A549 (cell line): ENCODE measurements at regions not wholly inside any gene's neighbourhood (a gene's known extent, or its start where the extent isn't known, plus 50 kb on each side); places are given as distances from the start of the nearest gene placed in this dataset.

ENCODE experiments used
- ATAC-seq, 2 experiments: fragments of 200-7000 bp in 1 of 2; fragments of >200 bp in 1 of 2; cut with Nextera tagmentation in 1 of 2; cut with Tn5 transposase in 1 of 2; 3 replicates each; pipeline versions ENCODE4 v1.8.0 to v1.9.1; 2018 to 2020; ENCODE audit warnings: mild to moderate bottlenecking in 1 of 2, moderate library complexity in 1 of 2
- CTCF ChIA-PET: fragments of 300-600 bp; sonication (Branson Sonifier 250); formaldehyde crosslinking; extraction: SDS; loops from one replicate; lab custom pipeline; 2021; ENCODE audit warnings: antibody characterized with exemption, inconsistent platforms; lab: Yijun Ruan, JAX
- POLR2A ChIA-PET: fragments of 350-600 bp; formaldehyde crosslinking; extraction: SDS; loops from one replicate; lab custom pipeline; 2021; ENCODE audit warnings: antibody characterized with exemption, inconsistent platforms; lab: Yijun Ruan, JAX
- DNase-seq, 2 experiments: peaks; one replicate each; pipeline versions ENCODE4 v3.0.0 to v3.0.0-alpha.2; 2011 to 2016; ENCODE audit warnings: low read depth in 1 of 2, low spot score in 1 of 2
- FAIRE-seq: peaks from 2 replicates; lab custom pipeline; 2011; peaks lifted over from hg19 to GRCh38; lab: Jason Lieb, UNC
- H3K27ac ChIP-seq, 2 experiments: fragments of >200 bp; sonication (Bioruptor Twin); formaldehyde crosslinking; 3 replicates each; pipeline ENCODE4 v1.5.1; 2016 to 2017
- H3K4me1 ChIP-seq: fragments of >200 bp; sonication (Bioruptor Twin); formaldehyde crosslinking; 3 replicates; pipeline ENCODE4 v1.6.1; 2016
- H3K4me2 ChIP-seq: fragments of >200 bp; sonication (Bioruptor Twin); formaldehyde crosslinking; 3 replicates; pipeline ENCODE4 v1.6.1; 2016
- H3K4me3 ChIP-seq: fragments of >200 bp; sonication (Bioruptor Twin); formaldehyde crosslinking; 3 replicates; pipeline ENCODE4 v1.5.1; 2016
- H3K9me3 ChIP-seq: fragments of >200 bp; sonication (Bioruptor Twin); formaldehyde crosslinking; 3 replicates; pipeline ENCODE4 v1.6.1; 2016
- CEBPB ChIP-seq, 2 experiments: fragments of >200 bp in 1 of 2; sonication (Bioruptor Twin) in 1 of 2; formaldehyde crosslinking in 1 of 2; IDR thresholded peaks; 2 replicates each; pipeline ENCODE4 v1.6.1; 2012 to 2016
- CHD4 ChIP-seq: fragments of 200-600 bp; sonication (generic); IDR thresholded peaks from 2 replicates; pipeline ENCODE4 v1.6.1; 2016; ENCODE audit warnings: antibody characterized with exemption, mild to moderate bottlenecking, borderline replicate concordance
- FOSB ChIP-seq: fragments of 250-450 bp; sonication (Bioruptor Pico); IDR thresholded peaks from 2 replicates; pipeline ENCODE4 v1.5.0; 2020; ENCODE audit warnings: mild to moderate bottlenecking, moderate library complexity
- HEYL ChIP-seq: fragments of 250-450 bp; sonication (Bioruptor Pico); IDR thresholded peaks from 2 replicates; pipeline ENCODE4 v1.8.0; 2021; ENCODE audit warnings: mild to moderate bottlenecking, moderate library complexity
- JUNB ChIP-seq: fragments of >200 bp; sonication (Bioruptor Twin); formaldehyde crosslinking; IDR thresholded peaks from 2 replicates; pipeline ENCODE4 v1.6.1; 2016
- KDM1A ChIP-seq: fragments of 200-600 bp; sonication (generic); IDR thresholded peaks from 2 replicates; pipeline ENCODE4 v1.6.1; 2016; ENCODE audit warnings: low read depth, mild to moderate bottlenecking
- MAFK ChIP-seq: fragments of 450-650 bp; IDR thresholded peaks from 2 replicates; pipeline ENCODE4 v1.6.1; 2014; ENCODE audit not compliant: partially characterized antibody
- PHF8 ChIP-seq: fragments of 200-600 bp; sonication (generic); IDR thresholded peaks from 2 replicates; pipeline ENCODE4 v1.6.1; 2016; ENCODE audit warnings: low read depth, mild to moderate bottlenecking, antibody characterized with exemption, moderate library complexity, borderline replicate concordance
- RAD21 ChIP-seq, 2 experiments: fragments of >200 bp in 1 of 2; sonication (Bioruptor Twin) in 1 of 2; formaldehyde crosslinking in 1 of 2; IDR thresholded peaks in 1 of 2; conservative IDR thresholded peaks in 1 of 2; 2 replicates in 1 of 2; 3 replicates in 1 of 2; pipeline ENCODE4 v1.6.1; 2012 to 2018; ENCODE audit warnings: inconsistent platforms in 1 of 2
- RARB ChIP-seq: fragments of 250-450 bp; sonication (Bioruptor Pico); IDR thresholded peaks from 2 replicates; pipeline ENCODE4 v1.8.0; 2021; ENCODE audit warnings: mild to moderate bottlenecking, moderate library complexity
- RCOR1 ChIP-seq: fragments of 150-350 bp; IDR thresholded peaks from 2 replicates; pipeline ENCODE4 v1.6.1; 2014; ENCODE audit warnings: antibody characterized with exemption, low read length, low read depth
- RFX5 ChIP-seq: fragments of 450-650 bp; IDR thresholded peaks from 2 replicates; pipeline ENCODE4 v1.7.1; 2014; ENCODE audit warnings: antibody characterized with exemption, mild to moderate bottlenecking, moderate library complexity
- RNF2 ChIP-seq: fragments of 200-600 bp; sonication (generic); IDR thresholded peaks from 2 replicates; pipeline ENCODE4 v1.6.1; 2016; ENCODE audit warnings: low read depth, mild to moderate bottlenecking, antibody characterized with exemption, moderate library complexity, borderline replicate concordance
- ZNF302 ChIP-seq: fragments of 250-450 bp; sonication (Bioruptor Pico); IDR thresholded peaks from 2 replicates; pipeline ENCODE4 v1.9.0; 2021; ENCODE audit warnings: inconsistent platforms, mild to moderate bottlenecking, moderate library complexity
- ZSCAN20 ChIP-seq: fragments of 250-450 bp; sonication (Bioruptor Pico); IDR thresholded peaks from 2 replicates; pipeline ENCODE4 v1.8.0; 2022; ENCODE audit warnings: mild to moderate bottlenecking, moderate library complexity
- WGBS: methylation state at CpG from one replicate; pipeline ENCODE4 v1.1.6; 2017; ENCODE audit errors: missing lambda C conversion rate; 5-methylcytosine and 5-hydroxymethylcytosine counted together
- TF ChIP-seq, protein P1 (sequence below): fragments of >200 bp; sonication (Bioruptor Twin); formaldehyde crosslinking; IDR thresholded peaks from 3 replicates; pipeline ENCODE4 v1.5.1; 2016
- TF ChIP-seq, protein P2 (sequence below): fragments of >200 bp; sonication (Bioruptor Twin); formaldehyde crosslinking; IDR thresholded peaks from 3 replicates; pipeline ENCODE4 v1.6.1; 2016
- TF ChIP-seq, protein P3 (sequence below): fragments of 200-600 bp; sonication (generic); IDR thresholded peaks from 2 replicates; pipeline ENCODE4 v1.6.1; 2016; ENCODE audit warnings: antibody characterized with exemption, mild to moderate bottlenecking, moderate library complexity
- TF ChIP-seq, protein P4 (sequence below): fragments of 250-450 bp; sonication (Bioruptor Pico); IDR thresholded peaks from 2 replicates; pipeline ENCODE4 v1.5.0; 2020; ENCODE audit warnings: low read depth, mild to moderate bottlenecking, moderate library complexity
- TF ChIP-seq, protein P5 (sequence below): IDR thresholded peaks from 2 replicates; pipeline ENCODE4 v1.6.1; 2012
- TF ChIP-seq, protein P6 (sequence below): fragments of >200 bp; sonication (Bioruptor Twin); formaldehyde crosslinking; IDR thresholded peaks from 2 replicates; pipeline ENCODE4 v1.6.1; 2016

DNA sequence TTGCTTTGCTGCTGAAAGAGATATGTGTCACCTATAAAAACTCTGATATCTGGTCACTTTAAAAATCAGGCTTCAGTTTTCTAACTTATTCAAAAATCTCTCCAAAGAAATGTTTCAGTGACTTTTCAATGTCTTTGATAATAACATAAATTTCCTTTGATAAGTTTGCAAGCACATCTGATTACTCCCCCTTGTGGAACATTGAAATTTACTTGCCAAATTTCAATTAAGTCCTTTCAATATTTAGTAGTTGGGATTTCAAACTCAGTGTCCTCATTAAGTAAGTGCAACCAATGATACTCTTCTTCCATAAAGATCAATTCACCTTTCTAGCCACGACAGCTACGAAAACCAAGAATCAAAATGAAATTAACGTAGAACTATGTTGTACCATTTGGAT is 151.3 kb upstream of the FAM47C start:
- TF ChIP-seq, protein P1, sequence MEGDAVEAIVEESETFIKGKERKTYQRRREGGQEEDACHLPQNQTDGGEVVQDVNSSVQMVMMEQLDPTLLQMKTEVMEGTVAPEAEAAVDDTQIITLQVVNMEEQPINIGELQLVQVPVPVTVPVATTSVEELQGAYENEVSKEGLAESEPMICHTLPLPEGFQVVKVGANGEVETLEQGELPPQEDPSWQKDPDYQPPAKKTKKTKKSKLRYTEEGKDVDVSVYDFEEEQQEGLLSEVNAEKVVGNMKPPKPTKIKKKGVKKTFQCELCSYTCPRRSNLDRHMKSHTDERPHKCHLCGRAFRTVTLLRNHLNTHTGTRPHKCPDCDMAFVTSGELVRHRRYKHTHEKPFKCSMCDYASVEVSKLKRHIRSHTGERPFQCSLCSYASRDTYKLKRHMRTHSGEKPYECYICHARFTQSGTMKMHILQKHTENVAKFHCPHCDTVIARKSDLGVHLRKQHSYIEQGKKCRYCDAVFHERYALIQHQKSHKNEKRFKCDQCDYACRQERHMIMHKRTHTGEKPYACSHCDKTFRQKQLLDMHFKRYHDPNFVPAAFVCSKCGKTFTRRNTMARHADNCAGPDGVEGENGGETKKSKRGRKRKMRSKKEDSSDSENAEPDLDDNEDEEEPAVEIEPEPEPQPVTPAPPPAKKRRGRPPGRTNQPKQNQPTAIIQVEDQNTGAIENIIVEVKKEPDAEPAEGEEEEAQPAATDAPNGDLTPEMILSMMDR: peak; percentile 9; the same call in 1 of the 3 replicates
- TF ChIP-seq RARB (no peak), PHF8 (no peak), FOSB (CRISPR knock-in tag) (no peak), RAD21 (conservative IDR thresholded peaks at IDR 0.05 in 1 of 2, IDR thresholded peaks at IDR 0.05 in 1 of 2) (0 out of 5 replicates have a peak, but pooled peaks of 1 of the 2 experiments have one; percentile 3), RNF2 (no peak), ZNF302 (no peak), KDM1A (no peak), MAFK (no peak), RCOR1 (no peak), RFX5 (no peak), CEBPB (IDR thresholded peaks at IDR 0.05) (no peak)
- TF ChIP-seq, protein P2, sequence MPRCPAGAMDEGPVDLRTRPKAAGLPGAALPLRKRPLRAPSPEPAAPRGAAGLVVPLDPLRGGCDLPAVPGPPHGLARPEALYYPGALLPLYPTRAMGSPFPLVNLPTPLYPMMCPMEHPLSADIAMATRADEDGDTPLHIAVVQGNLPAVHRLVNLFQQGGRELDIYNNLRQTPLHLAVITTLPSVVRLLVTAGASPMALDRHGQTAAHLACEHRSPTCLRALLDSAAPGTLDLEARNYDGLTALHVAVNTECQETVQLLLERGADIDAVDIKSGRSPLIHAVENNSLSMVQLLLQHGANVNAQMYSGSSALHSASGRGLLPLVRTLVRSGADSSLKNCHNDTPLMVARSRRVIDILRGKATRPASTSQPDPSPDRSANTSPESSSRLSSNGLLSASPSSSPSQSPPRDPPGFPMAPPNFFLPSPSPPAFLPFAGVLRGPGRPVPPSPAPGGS: no peak
- TF ChIP-seq, protein P3, sequence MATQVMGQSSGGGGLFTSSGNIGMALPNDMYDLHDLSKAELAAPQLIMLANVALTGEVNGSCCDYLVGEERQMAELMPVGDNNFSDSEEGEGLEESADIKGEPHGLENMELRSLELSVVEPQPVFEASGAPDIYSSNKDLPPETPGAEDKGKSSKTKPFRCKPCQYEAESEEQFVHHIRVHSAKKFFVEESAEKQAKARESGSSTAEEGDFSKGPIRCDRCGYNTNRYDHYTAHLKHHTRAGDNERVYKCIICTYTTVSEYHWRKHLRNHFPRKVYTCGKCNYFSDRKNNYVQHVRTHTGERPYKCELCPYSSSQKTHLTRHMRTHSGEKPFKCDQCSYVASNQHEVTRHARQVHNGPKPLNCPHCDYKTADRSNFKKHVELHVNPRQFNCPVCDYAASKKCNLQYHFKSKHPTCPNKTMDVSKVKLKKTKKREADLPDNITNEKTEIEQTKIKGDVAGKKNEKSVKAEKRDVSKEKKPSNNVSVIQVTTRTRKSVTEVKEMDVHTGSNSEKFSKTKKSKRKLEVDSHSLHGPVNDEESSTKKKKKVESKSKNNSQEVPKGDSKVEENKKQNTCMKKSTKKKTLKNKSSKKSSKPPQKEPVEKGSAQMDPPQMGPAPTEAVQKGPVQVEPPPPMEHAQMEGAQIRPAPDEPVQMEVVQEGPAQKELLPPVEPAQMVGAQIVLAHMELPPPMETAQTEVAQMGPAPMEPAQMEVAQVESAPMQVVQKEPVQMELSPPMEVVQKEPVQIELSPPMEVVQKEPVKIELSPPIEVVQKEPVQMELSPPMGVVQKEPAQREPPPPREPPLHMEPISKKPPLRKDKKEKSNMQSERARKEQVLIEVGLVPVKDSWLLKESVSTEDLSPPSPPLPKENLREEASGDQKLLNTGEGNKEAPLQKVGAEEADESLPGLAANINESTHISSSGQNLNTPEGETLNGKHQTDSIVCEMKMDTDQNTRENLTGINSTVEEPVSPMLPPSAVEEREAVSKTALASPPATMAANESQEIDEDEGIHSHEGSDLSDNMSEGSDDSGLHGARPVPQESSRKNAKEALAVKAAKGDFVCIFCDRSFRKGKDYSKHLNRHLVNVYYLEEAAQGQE: no peak
- Histone ChIP-seq H3K4me3 (no peak overlapping the region), H3K9me3 (no peaks in the 10 kb centered on the region), H3K4me1 (no peaks in the 10 kb centered on the region), H3K27ac (no peak overlapping the region), H3K4me2 (no peak overlapping the region)
- DNase-seq: peak in 1 of 2 experiments; percentile 4
- WGBS: 7% methylated on average over 3 of the region's 3 CpGs
- CTCF ChIA-PET: no interaction called here
- POLR2A ChIA-PET: no interaction called here
- FAIRE-seq: peak; percentile 59
- ATAC-seq: no peak

DNA sequence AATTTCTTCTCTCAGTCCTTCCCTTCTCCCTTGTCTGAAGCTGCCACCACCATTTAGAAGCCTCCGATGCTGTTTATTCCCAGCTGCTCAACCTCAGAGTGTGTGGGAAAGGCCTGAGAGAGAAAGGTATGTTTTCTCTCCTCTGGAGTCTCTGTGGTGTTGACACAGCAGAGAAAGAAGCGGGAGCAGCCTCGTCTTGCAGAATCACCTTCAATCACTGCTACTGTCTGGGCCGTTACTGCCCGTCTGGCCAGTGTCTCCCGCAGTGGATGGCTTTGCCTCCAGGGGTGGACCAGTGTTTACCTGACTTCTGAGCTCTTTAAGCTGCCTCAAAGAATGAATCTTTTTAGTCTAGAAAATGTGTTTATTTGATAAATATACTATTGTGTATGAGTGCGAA is 148.9 kb upstream of the FAM47C start:
- CTCF ChIA-PET: no interaction called here
- WGBS: 41% methylated on average over 7 of the region's 7 CpGs
- TF ChIP-seq FOSB (CRISPR knock-in tag) (no peak), ZSCAN20 (CRISPR knock-in tag) (no peak), KDM1A (no peak), RCOR1 (no peak)
- TF ChIP-seq, all 56 proteins: peak for 0
- DNase-seq (no peak), FAIRE-seq (no peak), ATAC-seq (no peak)
- H3K9me3 ChIP-seq: no peaks in the 10 kb centered on the region
- no peak overlapping the region for H3K27ac ChIP-seq
- H3K4me3 ChIP-seq: no peak overlapping the region
- H3K4me2 ChIP-seq: no peak overlapping the region
- POLR2A ChIA-PET: no interaction called here
- no peaks in the 10 kb centered on the region for H3K4me1 ChIP-seq

DNA sequence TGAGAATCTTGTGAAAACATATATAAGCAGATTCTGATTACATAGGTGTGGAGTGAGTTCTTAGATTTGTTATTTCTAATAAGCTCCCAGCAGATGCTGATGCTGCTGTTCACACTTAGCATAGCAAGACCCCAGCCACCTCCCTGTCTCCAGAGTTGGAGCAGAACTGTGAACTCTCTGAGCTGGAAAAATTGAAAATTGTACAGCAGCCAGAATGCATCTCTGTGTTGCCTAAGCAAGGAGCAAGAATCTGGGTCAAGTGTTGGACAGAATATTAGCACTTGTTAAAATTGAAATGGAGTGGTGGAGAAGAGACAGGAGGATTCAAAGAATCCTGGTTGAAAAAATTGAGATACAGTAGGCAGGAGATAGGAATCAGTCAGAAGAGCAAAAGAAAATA is 146.6 kb upstream of the FAM47C start:
- FAIRE-seq: no peak
- no peak overlapping the region for H3K27ac ChIP-seq
- TF ChIP-seq CHD4 (no peak), FOSB (CRISPR knock-in tag) (no peak), HEYL (CRISPR knock-in tag) (no peak), JUNB (no peak)
- TF ChIP-seq, protein P4, sequence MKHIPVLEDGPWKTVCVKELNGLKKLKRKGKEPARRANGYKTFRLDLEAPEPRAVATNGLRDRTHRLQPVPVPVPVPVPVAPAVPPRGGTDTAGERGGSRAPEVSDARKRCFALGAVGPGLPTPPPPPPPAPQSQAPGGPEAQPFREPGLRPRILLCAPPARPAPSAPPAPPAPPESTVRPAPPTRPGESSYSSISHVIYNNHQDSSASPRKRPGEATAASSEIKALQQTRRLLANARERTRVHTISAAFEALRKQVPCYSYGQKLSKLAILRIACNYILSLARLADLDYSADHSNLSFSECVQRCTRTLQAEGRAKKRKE (CRISPR knock-in tag): no peak
- TF ChIP-seq, protein P3: no peak
- TF ChIP-seq, protein P5, sequence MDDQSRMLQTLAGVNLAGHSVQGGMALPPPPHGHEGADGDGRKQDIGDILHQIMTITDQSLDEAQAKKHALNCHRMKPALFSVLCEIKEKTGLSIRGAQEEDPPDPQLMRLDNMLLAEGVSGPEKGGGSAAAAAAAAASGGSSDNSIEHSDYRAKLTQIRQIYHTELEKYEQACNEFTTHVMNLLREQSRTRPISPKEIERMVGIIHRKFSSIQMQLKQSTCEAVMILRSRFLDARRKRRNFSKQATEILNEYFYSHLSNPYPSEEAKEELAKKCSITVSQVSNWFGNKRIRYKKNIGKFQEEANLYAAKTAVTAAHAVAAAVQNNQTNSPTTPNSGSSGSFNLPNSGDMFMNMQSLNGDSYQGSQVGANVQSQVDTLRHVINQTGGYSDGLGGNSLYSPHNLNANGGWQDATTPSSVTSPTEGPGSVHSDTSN: no peak
- TF ChIP-seq, protein P6, sequence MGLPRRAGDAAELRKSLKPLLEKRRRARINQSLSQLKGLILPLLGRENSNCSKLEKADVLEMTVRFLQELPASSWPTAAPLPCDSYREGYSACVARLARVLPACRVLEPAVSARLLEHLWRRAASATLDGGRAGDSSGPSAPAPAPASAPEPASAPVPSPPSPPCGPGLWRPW: no peak

More for the DNA sequence above, 146.6 kb upstream of the FAM47C start:
- Histone ChIP-seq H3K4me2 (no peak overlapping the region), H3K9me3 (no peaks in the 10 kb centered on the region), H3K4me3 (no peak overlapping the region), H3K4me1 (no peaks in the 10 kb centered on the region)
- DNase-seq (no peak), ATAC-seq (no peak)
- ChIA-PET CTCF (no interaction called here), POLR2A (no interaction called here)
